22Rv1 (cell line): ENCODE measurements at regions not wholly inside any gene's neighbourhood (a gene's known extent, or its start where the extent isn't known, plus 50 kb on each side); places are given as distances from the start of the nearest gene placed in this dataset.
A peak's percentile ranks its signal among the peaks of the same experiment; 100 is the strongest.

ENCODE experiments used
- H3K27ac ChIP-seq: fragments of 450-650 bp; 2 replicates; pipeline ENCODE4 v1.5.1; 2017
- ZFX ChIP-seq: fragments of 450-650 bp; IDR thresholded peaks from 2 replicates; pipeline ENCODE4 v1.6.1; 2017; ENCODE audit warnings: antibody characterized with exemption, borderline replicate concordance
- TF ChIP-seq, protein P1 (sequence below): fragments of 450-650 bp; IDR thresholded peaks from 2 replicates; pipeline ENCODE4 v1.5.1; 2017; ENCODE audit warnings: mild to moderate bottlenecking

DNA sequence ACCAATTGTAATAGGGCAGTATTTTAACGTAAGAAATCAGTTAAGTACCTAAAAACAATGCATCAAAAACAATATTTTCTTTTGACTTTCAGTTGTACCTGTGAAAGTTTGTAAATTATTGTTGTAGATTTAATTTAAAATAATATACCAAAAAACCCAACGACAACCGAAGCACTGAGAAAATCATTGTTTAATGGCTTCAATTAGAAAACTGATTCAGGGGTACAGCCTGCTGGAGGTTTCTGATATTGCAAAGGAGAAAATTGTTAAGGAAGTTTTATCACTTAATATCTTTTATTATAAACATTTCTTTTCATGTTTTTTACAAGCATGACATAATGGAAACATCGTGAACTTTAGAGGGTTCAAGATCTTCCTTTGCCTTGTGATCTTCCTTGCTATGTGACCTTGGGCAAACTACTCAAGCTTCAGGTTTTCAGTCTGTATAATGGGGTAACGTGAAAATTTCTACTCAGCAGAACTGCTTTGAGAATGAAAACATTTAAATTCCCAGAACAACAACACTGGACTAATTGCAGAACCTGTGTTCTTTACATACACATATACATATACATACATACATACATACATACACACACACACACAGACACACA is 76.3 kb upstream of the GLS start:
- TF ChIP-seq ZFX = no peak
- TF ChIP-seq, protein P1, sequence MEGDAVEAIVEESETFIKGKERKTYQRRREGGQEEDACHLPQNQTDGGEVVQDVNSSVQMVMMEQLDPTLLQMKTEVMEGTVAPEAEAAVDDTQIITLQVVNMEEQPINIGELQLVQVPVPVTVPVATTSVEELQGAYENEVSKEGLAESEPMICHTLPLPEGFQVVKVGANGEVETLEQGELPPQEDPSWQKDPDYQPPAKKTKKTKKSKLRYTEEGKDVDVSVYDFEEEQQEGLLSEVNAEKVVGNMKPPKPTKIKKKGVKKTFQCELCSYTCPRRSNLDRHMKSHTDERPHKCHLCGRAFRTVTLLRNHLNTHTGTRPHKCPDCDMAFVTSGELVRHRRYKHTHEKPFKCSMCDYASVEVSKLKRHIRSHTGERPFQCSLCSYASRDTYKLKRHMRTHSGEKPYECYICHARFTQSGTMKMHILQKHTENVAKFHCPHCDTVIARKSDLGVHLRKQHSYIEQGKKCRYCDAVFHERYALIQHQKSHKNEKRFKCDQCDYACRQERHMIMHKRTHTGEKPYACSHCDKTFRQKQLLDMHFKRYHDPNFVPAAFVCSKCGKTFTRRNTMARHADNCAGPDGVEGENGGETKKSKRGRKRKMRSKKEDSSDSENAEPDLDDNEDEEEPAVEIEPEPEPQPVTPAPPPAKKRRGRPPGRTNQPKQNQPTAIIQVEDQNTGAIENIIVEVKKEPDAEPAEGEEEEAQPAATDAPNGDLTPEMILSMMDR = peak; percentile 2; the same call in 1 of the 2 replicates
- no peak overlapping the region for H3K27ac ChIP-seq

DNA sequence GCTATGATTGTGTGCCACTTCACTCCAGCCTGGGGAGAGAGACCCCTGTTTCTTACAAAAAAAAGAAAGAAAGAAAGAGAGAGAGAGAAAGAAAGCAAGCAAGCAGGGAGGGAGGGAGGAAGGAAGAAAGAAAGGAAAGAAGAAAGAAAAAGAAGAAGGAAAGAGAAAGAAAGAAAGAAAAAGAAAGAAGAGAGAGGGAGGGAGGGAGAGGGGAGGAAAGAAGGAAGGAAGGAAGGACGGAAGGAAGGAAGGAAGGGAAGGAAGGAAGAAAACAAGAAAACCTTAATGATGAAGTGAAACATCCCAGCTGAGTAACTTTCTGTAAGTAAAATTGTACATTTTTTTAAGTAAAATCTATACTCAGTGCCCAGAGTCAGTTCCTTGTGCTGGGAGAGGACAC is 75.5 kb upstream of the GLS start:
- TF ChIP-seq, protein P1 = no peak
- TF ChIP-seq ZFX = no peak
- no peak overlapping the region for H3K27ac ChIP-seq

DNA sequence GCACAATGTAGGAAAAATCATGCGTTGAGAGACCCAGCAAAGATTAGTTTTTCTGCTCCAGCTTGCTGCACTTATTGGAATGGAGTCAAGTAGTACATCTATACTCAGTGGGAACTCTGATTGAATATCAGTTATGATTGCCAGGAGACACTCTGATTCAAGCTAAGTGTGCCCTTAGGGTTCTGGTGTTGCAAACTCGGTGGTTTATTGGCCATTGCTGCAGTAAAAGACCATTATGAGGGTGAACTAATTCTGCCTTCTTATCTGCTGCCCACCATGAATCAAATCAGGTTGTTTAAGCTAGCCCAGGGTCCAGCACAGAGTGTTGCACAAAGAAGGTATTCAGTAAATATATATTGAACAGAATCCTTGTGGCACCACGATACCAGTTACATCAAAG is 74.8 kb upstream of the GLS start:
- H3K27ac ChIP-seq = no peak overlapping the region

DNA sequence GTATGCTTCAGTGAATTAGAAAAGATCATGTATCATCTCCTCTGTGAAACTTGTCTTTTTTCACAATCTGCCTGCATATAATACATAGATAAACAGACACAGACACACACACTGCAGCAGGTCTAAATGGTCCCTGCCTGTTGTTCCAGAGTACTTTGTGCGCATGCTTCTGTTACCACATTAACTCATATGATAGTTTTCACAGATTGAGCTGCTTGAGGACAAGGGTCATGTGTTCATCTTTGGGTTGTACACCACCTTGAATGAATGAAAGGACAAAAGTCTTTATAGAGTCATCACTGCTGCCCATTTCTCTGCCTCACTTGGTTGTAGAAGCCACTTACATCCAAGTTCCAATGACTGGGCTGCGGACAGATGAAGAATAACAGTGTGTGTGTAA is 72.7 kb upstream of the GLS start:
- TF ChIP-seq, protein P1 = no peak
- TF ChIP-seq ZFX = no peak
- no peak overlapping the region for H3K27ac ChIP-seq

More for the DNA sequence above, 74.8 kb upstream of the GLS start:
- TF ChIP-seq, protein P1 = no peak
- TF ChIP-seq ZFX = no peak

DNA sequence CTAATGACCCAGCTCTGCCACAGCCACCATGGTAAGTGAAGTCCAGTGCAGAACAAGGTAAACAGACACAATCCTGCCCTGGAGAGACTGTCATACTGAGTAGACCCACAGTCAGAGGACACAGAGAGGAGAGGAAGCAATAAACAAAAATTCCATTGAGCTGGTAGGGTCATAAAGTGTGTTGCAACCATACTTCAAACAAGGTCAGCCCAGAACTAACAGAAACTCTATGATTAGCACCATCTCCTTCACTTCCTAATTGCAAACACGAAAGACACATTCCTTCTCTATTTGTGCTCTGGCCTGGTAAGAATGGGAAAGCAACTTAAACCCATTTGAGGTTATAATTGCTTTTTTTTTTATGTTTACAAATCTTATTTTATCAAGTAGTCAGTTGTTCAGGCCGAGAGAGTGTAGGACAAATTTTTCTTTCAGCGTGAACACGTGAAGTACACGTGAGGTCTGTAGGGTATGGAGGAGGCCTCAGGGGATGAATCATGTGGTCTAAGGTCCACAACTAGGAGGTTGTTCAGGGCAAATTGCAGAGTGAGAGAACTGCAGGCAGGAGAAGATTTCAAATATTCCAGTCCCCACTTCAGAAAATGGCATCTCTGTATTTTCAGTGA is 71.4 kb upstream of the GLS start:
- no peak overlapping the region for H3K27ac ChIP-seq
- TF ChIP-seq, protein P1 = no peak
- no peak for TF ChIP-seq ZFX

DNA sequence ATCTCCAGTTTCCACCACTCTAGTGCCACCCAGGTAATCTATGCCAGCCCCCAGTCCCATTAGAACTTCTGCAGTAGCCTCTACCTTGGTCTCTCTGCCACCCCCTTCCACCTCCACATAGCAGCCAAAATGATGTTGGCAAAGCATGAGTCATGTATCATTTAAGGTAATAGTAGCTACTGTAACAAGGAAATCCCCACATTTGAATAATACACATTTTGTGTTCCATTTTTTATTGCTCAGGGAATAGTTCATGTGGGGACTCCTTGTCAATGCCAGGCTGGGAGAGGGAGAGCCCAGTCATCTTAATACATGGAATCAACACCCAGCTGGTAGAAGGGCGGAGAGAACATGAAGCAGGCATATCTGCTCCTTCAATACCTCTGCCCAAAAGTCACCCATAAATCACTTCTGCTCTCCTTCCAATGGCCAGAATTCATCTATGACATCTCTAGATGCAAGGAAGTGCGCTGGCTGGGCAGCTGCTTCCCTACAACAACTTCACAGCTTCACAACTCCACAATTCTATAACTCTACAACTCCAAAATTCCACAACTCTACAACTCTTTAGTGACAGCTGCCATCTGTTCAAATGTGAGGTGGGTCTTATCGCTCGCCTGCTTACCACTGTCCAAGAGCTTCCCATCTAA is 70.6 kb upstream of the GLS start:
- H3K27ac ChIP-seq = no peak overlapping the region
- TF ChIP-seq, protein P1 = no peak
- no peak for TF ChIP-seq ZFX

DNA sequence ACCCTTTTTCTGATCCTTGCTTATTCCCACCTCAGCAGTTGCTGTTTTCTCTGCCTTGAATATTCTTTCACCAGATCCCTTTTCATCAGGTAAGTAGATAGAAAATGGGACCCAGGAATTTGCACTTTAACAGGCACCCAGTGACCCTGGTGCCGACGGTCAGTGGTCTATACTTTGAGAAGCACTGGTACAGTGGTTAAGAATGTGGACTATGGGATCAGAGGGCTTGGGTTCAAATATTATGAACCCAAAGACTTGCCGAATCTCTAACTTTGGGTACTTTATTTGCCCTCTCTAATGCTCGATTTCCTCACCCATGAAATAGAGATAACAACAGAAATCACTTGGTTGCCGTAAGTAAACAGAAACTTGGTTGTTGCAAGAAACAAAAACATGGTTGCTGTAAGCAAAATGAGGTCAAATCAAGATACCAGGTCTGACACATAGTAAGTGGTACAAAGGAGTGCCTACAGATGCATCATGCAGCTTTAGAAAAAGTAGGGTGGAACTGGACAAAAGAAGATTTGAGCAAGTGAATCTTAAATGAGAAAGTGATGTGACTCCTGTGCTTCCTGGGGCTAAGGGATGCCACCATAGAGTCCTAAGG is 69.5 kb upstream of the GLS start:
- H3K27ac ChIP-seq = no peak overlapping the region

More for the DNA sequence above, 69.5 kb upstream of the GLS start:
- TF ChIP-seq, protein P1 = no peak
- TF ChIP-seq ZFX = no peak
